Mucosa of descending colon (tissue), 3 donors: ENCODE measurements at regions not wholly inside any gene's neighbourhood (a gene's known extent, or its start where the extent isn't known, plus 50 kb on each side); places are given as distances from the start of the nearest gene placed in this dataset.

Experiments used
- ATAC-seq: fragments of 200-7000 bp; cut with Tn5 transposase; one replicate; pipeline ENCODE4 v1.9.1; 2020; ENCODE audit warnings: mild to moderate bottlenecking, moderate library complexity
- DNase-seq, 3 donors: peaks; one replicate each; pipeline ENCODE4 v3.0.0-alpha.2; 2020
- H3K36me3 ChIP-seq: fragments of 200-600 bp; one replicate; pipeline ENCODE4 v1.8.0; 2021; ENCODE audit warnings: low read depth, mild to moderate bottlenecking
- H3K4me1 ChIP-seq: fragments of 200-600 bp; one replicate; pipeline ENCODE4 v1.8.0; 2021; ENCODE audit warnings: low read depth, mild to moderate bottlenecking
- H3K4me3 ChIP-seq: fragments of 200-600 bp; one replicate; pipeline ENCODE4 v1.8.0; 2021; ENCODE audit warnings: mild to moderate bottlenecking
- H3K9me3 ChIP-seq: fragments of 200-600 bp; one replicate; pipeline ENCODE4 v1.8.0; 2021; ENCODE audit warnings: mild to moderate bottlenecking
- intact Hi-C, 2 donors: fragments of 100-400 bp; cut with DNase I in 1 of 2; cut with micrococcal nuclease in 1 of 2; formaldehyde crosslinking; loops; one replicate each; pipeline versions ENCODE4 v1.11.0 to v1.11.1; 2022; cut with DNase I, micrococcal nuclease
- TF ChIP-seq, protein P1 (sequence below): fragments of 200-600 bp; IDR thresholded peaks from one replicate; pipeline ENCODE4 v1.8.0; 2022; ENCODE audit warnings: antibody characterized with exemption, mild to moderate bottlenecking
- donor health status: DM: no; HTN: no; CAD: no; lungs with moderate emphysema.
- donor health status: DM: no; HTN: no; CAD: no.
- donor health status: DM: no; HTN: yes; CAD: no.

DNA sequence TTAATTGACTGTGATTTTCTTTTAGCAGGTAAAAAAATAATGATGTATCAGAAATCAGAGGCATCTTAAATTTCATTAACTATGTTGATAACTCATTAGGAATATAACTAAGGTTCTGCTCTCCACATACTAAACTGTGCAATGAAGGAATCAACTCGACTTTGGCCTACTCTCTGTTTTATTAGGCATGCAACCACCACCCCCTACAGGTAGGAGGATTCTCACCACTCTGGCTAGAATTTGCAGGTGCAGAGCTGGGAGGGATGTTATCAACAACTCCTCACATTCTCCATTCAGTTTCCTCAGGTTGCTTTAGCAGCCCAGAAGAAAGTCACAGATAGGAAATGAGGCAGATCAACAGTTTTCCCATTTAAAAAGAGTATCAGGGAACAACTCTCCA, 160.1 kb downstream of the COX18 start:
- ATAC-seq: no peak

DNA sequence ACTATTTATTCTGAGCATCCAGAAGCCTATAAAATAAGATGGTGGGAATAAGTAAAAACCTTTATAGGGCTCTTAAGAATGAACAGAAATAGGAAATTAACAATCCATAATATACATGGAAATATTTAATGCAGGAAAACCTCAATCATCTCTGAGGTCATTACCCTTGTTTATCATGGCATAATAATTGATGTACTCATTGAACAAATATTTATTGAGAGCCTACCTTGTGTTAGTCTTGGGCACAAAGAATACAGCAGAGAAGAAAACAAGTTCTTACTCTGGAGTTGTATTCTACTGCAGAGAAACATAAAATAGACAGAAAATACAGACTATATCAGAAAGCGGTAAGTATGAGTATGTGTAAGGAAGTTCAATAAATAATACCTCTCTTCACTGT, 167.2 kb downstream of the COX18 start:
- ATAC-seq: no peak
- TF ChIP-seq, protein P1, sequence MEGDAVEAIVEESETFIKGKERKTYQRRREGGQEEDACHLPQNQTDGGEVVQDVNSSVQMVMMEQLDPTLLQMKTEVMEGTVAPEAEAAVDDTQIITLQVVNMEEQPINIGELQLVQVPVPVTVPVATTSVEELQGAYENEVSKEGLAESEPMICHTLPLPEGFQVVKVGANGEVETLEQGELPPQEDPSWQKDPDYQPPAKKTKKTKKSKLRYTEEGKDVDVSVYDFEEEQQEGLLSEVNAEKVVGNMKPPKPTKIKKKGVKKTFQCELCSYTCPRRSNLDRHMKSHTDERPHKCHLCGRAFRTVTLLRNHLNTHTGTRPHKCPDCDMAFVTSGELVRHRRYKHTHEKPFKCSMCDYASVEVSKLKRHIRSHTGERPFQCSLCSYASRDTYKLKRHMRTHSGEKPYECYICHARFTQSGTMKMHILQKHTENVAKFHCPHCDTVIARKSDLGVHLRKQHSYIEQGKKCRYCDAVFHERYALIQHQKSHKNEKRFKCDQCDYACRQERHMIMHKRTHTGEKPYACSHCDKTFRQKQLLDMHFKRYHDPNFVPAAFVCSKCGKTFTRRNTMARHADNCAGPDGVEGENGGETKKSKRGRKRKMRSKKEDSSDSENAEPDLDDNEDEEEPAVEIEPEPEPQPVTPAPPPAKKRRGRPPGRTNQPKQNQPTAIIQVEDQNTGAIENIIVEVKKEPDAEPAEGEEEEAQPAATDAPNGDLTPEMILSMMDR: no peak

More for the DNA sequence above, 160.1 kb downstream of the COX18 start:
- TF ChIP-seq, protein P1: no peak
- DNase-seq: no peak
- H3K4me1 ChIP-seq: no peaks in the 10 kb centered on the region
- intact Hi-C loops: no loop called here
- no peaks in the 10 kb centered on the region for H3K36me3 ChIP-seq
- H3K9me3 ChIP-seq: no peaks in the 10 kb centered on the region
- no peak overlapping the region for H3K4me3 ChIP-seq

DNA sequence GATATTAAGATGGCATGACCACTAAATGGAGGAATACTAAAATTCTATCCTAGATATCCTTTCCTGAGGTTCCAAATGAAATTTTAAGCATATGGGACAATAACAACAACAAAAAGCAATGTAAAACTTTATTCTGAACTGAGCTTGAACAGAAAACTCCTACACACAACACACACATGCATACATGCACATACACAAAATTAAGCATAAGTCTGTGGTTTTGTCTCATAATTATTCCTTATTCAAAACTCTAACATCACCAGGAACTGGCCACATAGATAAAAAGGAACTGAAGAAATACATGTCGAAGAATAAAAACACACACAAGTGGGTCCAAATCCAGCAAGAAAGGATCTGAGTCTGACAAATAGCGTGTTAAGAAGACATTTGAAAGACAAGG, 168.0 kb downstream of the COX18 start:
- Histone ChIP-seq H3K4me3 (no peak overlapping the region), H3K9me3 (no peaks in the 10 kb centered on the region), H3K36me3 (no peaks in the 10 kb centered on the region), H3K4me1 (no peaks in the 10 kb centered on the region)
- intact Hi-C loops: no loop called here
- ATAC-seq (no peak), DNase-seq (no peak)
- TF ChIP-seq, protein P1: no peak

More for the DNA sequence above, 167.2 kb downstream of the COX18 start:
- H3K9me3 ChIP-seq: no peaks in the 10 kb centered on the region
- intact Hi-C loops: no loop called here
- H3K36me3 ChIP-seq: no peaks in the 10 kb centered on the region
- no peaks in the 10 kb centered on the region for H3K4me1 ChIP-seq
- DNase-seq: no peak
- H3K4me3 ChIP-seq: no peak overlapping the region

DNA sequence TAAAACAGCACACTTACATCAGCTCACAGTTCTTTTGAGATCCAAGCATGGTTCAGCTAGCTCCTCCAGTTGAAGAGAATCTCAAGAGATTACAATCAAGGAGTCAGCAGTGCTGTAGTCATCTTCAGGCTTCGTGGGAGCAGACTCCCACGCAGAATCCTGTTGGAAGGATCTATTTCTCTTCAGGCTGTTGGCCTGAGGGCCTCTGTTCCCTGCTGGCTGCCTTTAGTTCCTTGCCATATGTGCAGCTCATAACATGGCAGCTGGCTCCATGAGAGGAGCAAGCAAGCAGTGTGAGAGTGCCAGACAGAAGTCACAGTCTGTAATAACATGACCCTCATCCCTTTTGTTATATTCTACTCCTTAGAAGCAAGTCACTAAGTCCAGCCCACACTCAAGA, 168.6 kb downstream of the COX18 start:
- TF ChIP-seq, protein P1: no peak
- no peak overlapping the region for H3K4me3 ChIP-seq
- no peak for DNase-seq

DNA sequence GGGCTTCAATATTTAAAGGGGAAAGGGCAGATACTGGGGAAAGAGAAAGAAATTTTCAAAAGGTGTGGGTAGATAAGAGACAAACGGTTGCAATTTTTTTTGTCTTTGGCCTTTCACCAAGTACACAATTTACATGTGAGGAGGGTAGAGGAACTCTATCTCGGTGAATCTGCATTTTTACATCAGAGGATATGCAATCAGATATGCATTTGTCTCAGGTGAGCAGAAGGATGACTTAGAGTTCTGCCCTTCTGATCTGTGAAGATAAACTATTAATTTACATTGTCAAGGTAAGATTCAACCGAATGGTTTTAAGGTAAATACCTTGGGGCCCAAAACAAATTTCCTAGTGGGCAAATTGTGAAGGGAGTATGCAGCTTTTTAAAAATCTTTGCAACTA, 169.9 kb downstream of the COX18 start:
- TF ChIP-seq, protein P1: no peak
- ATAC-seq: no peak
- intact Hi-C loops: no loop called here
- DNase-seq: no peak
- H3K4me1 ChIP-seq: no peaks in the 10 kb centered on the region
- H3K36me3 ChIP-seq: no peaks in the 10 kb centered on the region
- no peak overlapping the region for H3K4me3 ChIP-seq
- H3K9me3 ChIP-seq: no peaks in the 10 kb centered on the region

More for the DNA sequence above, 168.6 kb downstream of the COX18 start:
- no peaks in the 10 kb centered on the region for H3K36me3 ChIP-seq
- no peak for ATAC-seq
- no peaks in the 10 kb centered on the region for H3K4me1 ChIP-seq
- H3K9me3 ChIP-seq: no peaks in the 10 kb centered on the region
- intact Hi-C loops: no loop called here

DNA sequence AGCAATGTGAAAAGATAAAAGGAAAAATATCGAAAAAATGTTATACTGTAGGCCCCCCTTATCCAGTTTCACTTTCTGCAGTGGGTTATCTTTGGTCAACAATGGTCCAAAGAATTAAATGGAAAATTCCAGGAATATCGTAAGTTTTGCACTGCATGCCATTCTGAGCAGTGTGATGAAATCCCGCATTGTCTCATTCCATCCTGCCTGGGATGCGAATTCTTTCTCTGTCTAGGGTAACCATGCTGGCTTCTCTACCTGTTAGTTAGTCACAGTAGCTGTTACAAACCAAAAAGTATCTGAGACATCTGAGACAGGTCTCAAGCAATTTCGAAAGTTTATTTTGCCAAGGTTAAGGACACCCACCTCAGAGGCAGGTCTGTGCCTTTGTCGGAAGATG, 170.3 kb downstream of the COX18 start:
- Histone ChIP-seq H3K4me1 (no peaks in the 10 kb centered on the region), H3K36me3 (no peaks in the 10 kb centered on the region), H3K4me3 (no peak overlapping the region), H3K9me3 (no peaks in the 10 kb centered on the region)
- intact Hi-C loops: no loop called here
- TF ChIP-seq, protein P1: no peak
- ATAC-seq: no peak
- no peak for DNase-seq
